ENCODE measurements at regions not wholly inside any gene's neighbourhood (a gene's known extent, or its start where the extent isn't known, plus 50 kb on each side); places are given as distances from the start of the nearest gene placed in this dataset.

DNA sequence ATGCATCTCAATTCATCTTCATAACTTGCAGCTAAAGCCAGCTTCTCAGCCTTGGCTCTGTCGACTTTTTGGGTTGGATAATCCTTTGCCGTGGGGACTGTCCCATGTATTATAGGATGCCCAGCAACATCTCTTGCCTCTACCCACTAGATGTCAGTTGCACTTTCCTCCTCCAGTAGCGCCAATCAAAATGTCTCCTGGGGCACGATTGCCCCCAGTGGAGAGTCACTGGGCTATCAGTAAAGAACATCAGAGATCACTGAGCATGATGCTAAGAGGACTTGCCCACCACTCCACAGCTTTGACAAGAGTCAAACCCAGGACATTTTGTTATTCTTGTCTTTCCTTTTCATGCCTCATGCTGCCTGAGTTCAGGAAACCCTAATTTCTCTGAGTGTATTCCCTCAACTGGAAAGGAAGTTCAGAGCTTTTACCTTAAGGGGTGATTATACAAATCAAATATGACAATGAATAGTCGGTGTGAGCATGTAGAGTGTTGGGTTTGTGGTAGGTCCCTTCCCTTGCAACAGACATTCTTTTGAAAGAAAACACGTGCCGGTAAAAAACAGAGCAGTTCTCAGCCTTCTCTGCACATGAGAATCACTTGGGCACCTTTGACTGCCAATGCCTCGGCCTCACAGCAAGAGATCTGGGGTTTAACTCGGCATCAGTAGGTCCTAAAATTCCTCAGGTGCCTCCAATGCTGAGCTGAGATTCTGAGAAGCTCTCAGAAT is 980.6 kb downstream of the VRK1 start:
- Histone ChIP-seq H3K27ac (ENCODE audit: insufficient read depth, low read depth, low read length) (no peak overlapping the region), H3K79me2 (ENCODE audit: control insufficient read depth, insufficient read depth, low read length) (no peaks in the 10 kb centered on the region), H3K27me3 (ENCODE audit: control insufficient read depth in 2 of 2, insufficient read depth in 2 of 2, low read length in 2 of 2) (no peaks in the 10 kb centered on the region), H3K4me3 (replicated peaks in 1 of 3; ENCODE audit: insufficient read depth in 1 of 3, low read depth in 1 of 3, low read length in 3 of 3) (no peak overlapping the region), H3K36me3 (ENCODE audit: control insufficient read depth in 2 of 2, extremely low read depth in 1 of 2, insufficient read depth in 2 of 2, low read length in 2 of 2) (no peaks in the 10 kb centered on the region), H4K20me1 (replicated peaks; ENCODE audit: control insufficient read depth, extremely low read depth, insufficient read depth, low read length) (no peaks in the 10 kb centered on the region), H3K9me3 (replicated peaks; ENCODE audit: control insufficient read depth, insufficient read depth, low read length) (peaks cover 7% of the 10 kb centered on the region), H3K9ac (replicated peaks; ENCODE audit: extremely low read depth, insufficient read depth, low read length) (no peak overlapping the region), H3K4me1 (ENCODE audit: control insufficient read depth, extremely low read depth, insufficient read depth, low read length) (no peaks in the 10 kb centered on the region), H2AFZ (ENCODE audit: low read depth, low read length) (no peak overlapping the region), H3K4me2 (ENCODE audit: insufficient read depth, low read length) (no peak overlapping the region), H3K9me1 (replicated peaks; ENCODE audit: control insufficient read depth, extremely low read depth, insufficient read depth, low read length) (no peaks in the 10 kb centered on the region)
- BruUV-seq (replicated peaks), result no TSS peak
- no peak for TF ChIP-seq FOS (IDR thresholded peaks at IDR 0.05; ENCODE audit: borderline replicate concordance, insufficient read depth, low read length)
- TF ChIP-seq MYC (IDR thresholded peaks at IDR 0.05; ENCODE audit: low read depth, low read length), result no peak
- TF ChIP-seq, protein P1, sequence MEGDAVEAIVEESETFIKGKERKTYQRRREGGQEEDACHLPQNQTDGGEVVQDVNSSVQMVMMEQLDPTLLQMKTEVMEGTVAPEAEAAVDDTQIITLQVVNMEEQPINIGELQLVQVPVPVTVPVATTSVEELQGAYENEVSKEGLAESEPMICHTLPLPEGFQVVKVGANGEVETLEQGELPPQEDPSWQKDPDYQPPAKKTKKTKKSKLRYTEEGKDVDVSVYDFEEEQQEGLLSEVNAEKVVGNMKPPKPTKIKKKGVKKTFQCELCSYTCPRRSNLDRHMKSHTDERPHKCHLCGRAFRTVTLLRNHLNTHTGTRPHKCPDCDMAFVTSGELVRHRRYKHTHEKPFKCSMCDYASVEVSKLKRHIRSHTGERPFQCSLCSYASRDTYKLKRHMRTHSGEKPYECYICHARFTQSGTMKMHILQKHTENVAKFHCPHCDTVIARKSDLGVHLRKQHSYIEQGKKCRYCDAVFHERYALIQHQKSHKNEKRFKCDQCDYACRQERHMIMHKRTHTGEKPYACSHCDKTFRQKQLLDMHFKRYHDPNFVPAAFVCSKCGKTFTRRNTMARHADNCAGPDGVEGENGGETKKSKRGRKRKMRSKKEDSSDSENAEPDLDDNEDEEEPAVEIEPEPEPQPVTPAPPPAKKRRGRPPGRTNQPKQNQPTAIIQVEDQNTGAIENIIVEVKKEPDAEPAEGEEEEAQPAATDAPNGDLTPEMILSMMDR (IDR thresholded peaks at IDR 0.05; ENCODE audit: extremely low read depth in 1 of 2, insufficient read depth in 1 of 2, low read depth in 1 of 2, low read length in 2 of 2), result no peak
- TF ChIP-seq EZH2 (IDR thresholded peaks at IDR 0.05; ENCODE audit: borderline replicate concordance, low read depth, low read length, severe bottlenecking), result no peak
- TF ChIP-seq GATA2 (IDR thresholded peaks at IDR 0.05; ENCODE audit: insufficient read depth, insufficient read length, low read depth, low read length), result no peak
- TF ChIP-seq POLR2AphosphoS5 (IDR thresholded peaks at IDR 0.05; ENCODE audit: insufficient read depth, low read depth, low read length), result no peak
- TF ChIP-seq, protein P2, sequence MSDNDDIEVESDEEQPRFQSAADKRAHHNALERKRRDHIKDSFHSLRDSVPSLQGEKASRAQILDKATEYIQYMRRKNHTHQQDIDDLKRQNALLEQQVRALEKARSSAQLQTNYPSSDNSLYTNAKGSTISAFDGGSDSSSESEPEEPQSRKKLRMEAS (IDR thresholded peaks at IDR 0.05; ENCODE audit: insufficient read depth, insufficient read length), result no peak
- no peak for TF ChIP-seq JUN (IDR thresholded peaks at IDR 0.05; ENCODE audit: borderline replicate concordance, insufficient read depth, insufficient read length, low read depth)
- no peak for TF ChIP-seq POLR2A (IDR thresholded peaks at IDR 0.05; ENCODE audit: low read depth, low read length)
- ChIA-PET POLR2A (no interaction called here), CTCF (no interaction called here)
- FAIRE-seq (no peak), DNase-seq (ENCODE audit: low read depth, low spot score) (no peak)
- dilution Hi-C loops (cut with MboI; ENCODE audit: extremely low pct_ligation_motif_present, low sequenced_read_pairs), result no loop called here
- intact Hi-C loops (cut with micrococcal nuclease), result no loop called here
